ENCODE measurements at regions not wholly inside any gene's neighbourhood (a gene's known extent, or its start where the extent isn't known, plus 50 kb on each side); places are given as distances from the start of the nearest gene placed in this dataset.

GRCh38 chr5:117093653-117094052 is 519.0 kb upstream of the SEMA6A start:
- ATAC-seq (ENCODE audit: low read depth) (no peak), DNase-seq (no peak)
- no peak for TF ChIP-seq CTCF (IDR thresholded peaks at IDR 0.05)
- CTCF ChIA-PET = no interaction called here
- no peak overlapping the region for H3K27ac Mint-ChIP-seq
- no peak overlapping the region for H3K4me3 Mint-ChIP-seq
- H3K36me3 Mint-ChIP-seq (ENCODE audit: low read depth) = no peaks in the 10 kb centered on the region
- no peaks in the 10 kb centered on the region for H3K27me3 Mint-ChIP-seq
- intact Hi-C loops (cut with micrococcal nuclease) = no loop called here
- POLR2A ChIA-PET = no interaction called here
- no peaks in the 10 kb centered on the region for H3K4me1 Mint-ChIP-seq
- no peaks in the 10 kb centered on the region for H3K9me3 Mint-ChIP-seq

- POLR2A ChIA-PET = no interaction called here
- H3K27me3 Mint-ChIP-seq = no peaks in the 10 kb centered on the region
- DNase-seq (no peak), ATAC-seq (ENCODE audit: low read depth) (no peak)
- H3K27ac Mint-ChIP-seq = no peak overlapping the region
- CTCF ChIA-PET = no interaction called here
- no peaks in the 10 kb centered on the region for H3K4me1 Mint-ChIP-seq
- no peak overlapping the region for H3K4me3 Mint-ChIP-seq
- H3K36me3 Mint-ChIP-seq (ENCODE audit: low read depth) = no peaks in the 10 kb centered on the region
- intact Hi-C loops (cut with micrococcal nuclease) = no loop called here
- no peaks in the 10 kb centered on the region for H3K9me3 Mint-ChIP-seq
- TF ChIP-seq CTCF (IDR thresholded peaks at IDR 0.05) = no peak
Observed at GRCh38 chr5:117089001-117089400, 514.4 kb upstream of the SEMA6A start.

- H3K4me1 Mint-ChIP-seq = no peaks in the 10 kb centered on the region
- H3K36me3 Mint-ChIP-seq (ENCODE audit: low read depth) = no peaks in the 10 kb centered on the region
- no peak overlapping the region for H3K27ac Mint-ChIP-seq
- H3K27me3 Mint-ChIP-seq = no peaks in the 10 kb centered on the region
- TF ChIP-seq CTCF (IDR thresholded peaks at IDR 0.05) = no peak
- POLR2A ChIA-PET = no interaction called here
- CTCF ChIA-PET = no interaction called here
- H3K4me3 Mint-ChIP-seq = no peak overlapping the region
- ATAC-seq (ENCODE audit: low read depth) (no peak), DNase-seq (no peak)
- H3K9me3 Mint-ChIP-seq = no peaks in the 10 kb centered on the region
- intact Hi-C loops (cut with micrococcal nuclease) = no loop called here
Observed at GRCh38 chr5:117088176-117088575, 513.6 kb upstream of the SEMA6A start.

GRCh38 chr5:117084067-117084466 is 509.4 kb upstream of the SEMA6A start:
- no peaks in the 10 kb centered on the region for H3K4me1 Mint-ChIP-seq
- ChIA-PET CTCF (no interaction called here), POLR2A (no interaction called here)
- no peak for TF ChIP-seq CTCF (IDR thresholded peaks at IDR 0.05)
- intact Hi-C loops (cut with micrococcal nuclease) = no loop called here
- H3K27me3 Mint-ChIP-seq = no peaks in the 10 kb centered on the region
- H3K4me3 Mint-ChIP-seq = no peak overlapping the region
- no peaks in the 10 kb centered on the region for H3K36me3 Mint-ChIP-seq (ENCODE audit: low read depth)
- DNase-seq (no peak), ATAC-seq (ENCODE audit: low read depth) (no peak)
- no peak overlapping the region for H3K27ac Mint-ChIP-seq
- no peaks in the 10 kb centered on the region for H3K9me3 Mint-ChIP-seq

- intact Hi-C loops (cut with micrococcal nuclease) = no loop called here
- H3K27ac Mint-ChIP-seq = no peak overlapping the region
- ChIA-PET POLR2A (no interaction called here), CTCF (no interaction called here)
- no peak for TF ChIP-seq CTCF (IDR thresholded peaks at IDR 0.05)
- ATAC-seq (ENCODE audit: low read depth) = no peak
- H3K27me3 Mint-ChIP-seq = no peaks in the 10 kb centered on the region
- H3K9me3 Mint-ChIP-seq = no peaks in the 10 kb centered on the region
- no peak for DNase-seq
- H3K4me3 Mint-ChIP-seq = no peak overlapping the region
- H3K4me1 Mint-ChIP-seq = no peaks in the 10 kb centered on the region
- no peaks in the 10 kb centered on the region for H3K36me3 Mint-ChIP-seq (ENCODE audit: low read depth)
Observed at GRCh38 chr5:117082977-117083376, 508.4 kb upstream of the SEMA6A start.

All from activated B cell treated with CpG ODN at 0.5 μM for 24 hours (primary cell).